Thoracic aorta (tissue), 2 donors: ENCODE measurements at regions not wholly inside any gene's neighbourhood (a gene's known extent, or its start where the extent isn't known, plus 50 kb on each side); places are given as distances from the start of the nearest gene placed in this dataset.
"Not testable (repeated sequence)": the region's sequence is repeated elsewhere in the genome, so short reads cannot be mapped to it uniquely, and the experiment has no call there.

ENCODE experiments used
- ATAC-seq: fragments of 150-250 bp; one replicate; pipeline ENCODE4 v1.8.0; 2017; ENCODE audit warnings: low read depth; ENCODE audit not compliant: insufficient number of reproducible peaks, low FRiP score
- DNase-seq: peaks from one replicate; pipeline ENCODE4 v3.0.0-alpha.2; 2020; ENCODE audit warnings: low spot score
- H3K27ac ChIP-seq, 2 donors: fragments of 200-600 bp; sonication (generic); 1 replicate in 1 of 2; 2 replicates in 1 of 2; pipeline ENCODE4 v1.5.1; 2016; ENCODE audit warnings: mild to moderate bottlenecking in 2 of 2, moderate library complexity in 2 of 2
- H3K27me3 ChIP-seq: fragments of 200-600 bp; sonication (generic); replicated peaks from 2 replicates; pipeline ENCODE4 v1.6.0; 2016; ENCODE audit warnings: mild to moderate bottlenecking; ENCODE audit not compliant: insufficient read depth
- H3K36me3 ChIP-seq: fragments of 200-600 bp; sonication (generic); one replicate; pipeline ENCODE4 v1.5.1; 2016
- H3K4me1 ChIP-seq, 2 donors: fragments of 200-600 bp; sonication (generic); 1 replicate in 1 of 2; 2 replicates in 1 of 2; pipeline versions ENCODE4 v1.5.1 to v1.6.0; 2016; ENCODE audit warnings: low read depth in 2 of 2, mild to moderate bottlenecking in 1 of 2; ENCODE audit not compliant: control insufficient read depth in 1 of 2
- H3K4me3 ChIP-seq: fragments of 200-600 bp; sonication (generic); 2 replicates; pipeline ENCODE4 v1.5.1; 2016; ENCODE audit warnings: mild to moderate bottlenecking
- H3K9me3 ChIP-seq: fragments of 200-600 bp; sonication (generic); 2 replicates; pipeline ENCODE4 v1.5.1; 2016
- TF ChIP-seq, protein P1 (sequence below): fragments of 200-600 bp; sonication (generic); IDR thresholded peaks from one replicate; pipeline ENCODE4 v1.5.1; 2019; ENCODE audit warnings: antibody characterized with exemption

DNA sequence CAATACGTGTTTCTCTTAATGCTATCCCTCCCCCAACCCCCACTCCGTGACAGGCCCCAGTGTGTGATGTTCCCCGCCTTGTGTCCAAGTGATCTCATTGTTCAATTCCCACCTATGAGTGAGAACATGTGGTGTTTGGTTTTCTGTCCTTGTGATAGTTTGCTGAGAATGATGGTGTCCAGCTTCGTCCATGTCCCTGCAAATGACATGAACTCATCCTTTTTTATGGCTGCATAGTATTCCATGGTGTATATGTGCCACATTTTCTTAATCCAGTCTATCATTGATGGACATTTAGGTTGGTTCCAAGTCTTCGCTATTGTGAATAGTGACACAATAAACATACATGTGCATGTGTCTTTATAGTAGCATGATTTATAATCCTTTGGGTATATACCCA, 52.5 kb downstream of the KIAA0408 start:
- not testable (repeated sequence) for H3K9me3 ChIP-seq, H3K36me3 ChIP-seq, H3K4me3 ChIP-seq, DNase-seq, H3K27me3 ChIP-seq, H3K27ac ChIP-seq, ATAC-seq
- peaks cover 0 to 13% of the 10 kb centered on the region in 2 donors for H3K4me1 ChIP-seq

DNA sequence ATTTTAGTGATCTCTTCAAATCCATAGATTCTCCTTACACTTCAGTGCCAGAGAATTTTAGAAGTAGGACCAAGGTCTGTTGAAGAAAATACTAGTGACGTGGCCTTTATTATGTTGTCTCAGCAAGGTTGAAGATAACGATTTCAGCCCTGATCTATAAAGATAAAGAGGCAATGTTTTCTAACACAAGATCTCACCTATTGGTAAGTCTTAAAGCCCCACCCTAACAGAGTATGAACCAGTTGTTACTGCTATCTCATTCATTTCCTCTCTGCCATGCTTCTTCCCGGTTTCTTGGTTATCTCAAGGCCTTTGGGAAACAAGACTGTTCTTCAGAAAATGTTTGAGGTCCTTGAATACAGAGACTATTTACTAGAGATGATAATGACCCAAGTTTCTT, 53.1 kb downstream of the KIAA0408 start:
- H3K4me3 ChIP-seq = no peak overlapping the region
- no peak for ATAC-seq
- no peaks in the 10 kb centered on the region for H3K36me3 ChIP-seq
- DNase-seq = no peak
- no peak overlapping the region for H3K27ac ChIP-seq
- H3K9me3 ChIP-seq = no peaks in the 10 kb centered on the region
- H3K4me1 ChIP-seq = peaks cover 0 to 13% of the 10 kb centered on the region in 2 donors
- TF ChIP-seq, protein P1, sequence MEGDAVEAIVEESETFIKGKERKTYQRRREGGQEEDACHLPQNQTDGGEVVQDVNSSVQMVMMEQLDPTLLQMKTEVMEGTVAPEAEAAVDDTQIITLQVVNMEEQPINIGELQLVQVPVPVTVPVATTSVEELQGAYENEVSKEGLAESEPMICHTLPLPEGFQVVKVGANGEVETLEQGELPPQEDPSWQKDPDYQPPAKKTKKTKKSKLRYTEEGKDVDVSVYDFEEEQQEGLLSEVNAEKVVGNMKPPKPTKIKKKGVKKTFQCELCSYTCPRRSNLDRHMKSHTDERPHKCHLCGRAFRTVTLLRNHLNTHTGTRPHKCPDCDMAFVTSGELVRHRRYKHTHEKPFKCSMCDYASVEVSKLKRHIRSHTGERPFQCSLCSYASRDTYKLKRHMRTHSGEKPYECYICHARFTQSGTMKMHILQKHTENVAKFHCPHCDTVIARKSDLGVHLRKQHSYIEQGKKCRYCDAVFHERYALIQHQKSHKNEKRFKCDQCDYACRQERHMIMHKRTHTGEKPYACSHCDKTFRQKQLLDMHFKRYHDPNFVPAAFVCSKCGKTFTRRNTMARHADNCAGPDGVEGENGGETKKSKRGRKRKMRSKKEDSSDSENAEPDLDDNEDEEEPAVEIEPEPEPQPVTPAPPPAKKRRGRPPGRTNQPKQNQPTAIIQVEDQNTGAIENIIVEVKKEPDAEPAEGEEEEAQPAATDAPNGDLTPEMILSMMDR = no peak
- H3K27me3 ChIP-seq = no peaks in the 10 kb centered on the region

GRCh38 chr6:127404594-127405178, 54.5 kb downstream of the KIAA0408 start:
- Histone ChIP-seq H3K27ac (no peak overlapping the region), H3K27me3 (no peaks in the 10 kb centered on the region), H3K4me1 (peaks cover 0 to 13% of the 10 kb centered on the region in 2 donors), H3K9me3 (no peaks in the 10 kb centered on the region), H3K4me3 (no peak overlapping the region), H3K36me3 (no peaks in the 10 kb centered on the region)
- DNase-seq (no peak), ATAC-seq (no peak)
- TF ChIP-seq, protein P1 = no peak

DNA sequence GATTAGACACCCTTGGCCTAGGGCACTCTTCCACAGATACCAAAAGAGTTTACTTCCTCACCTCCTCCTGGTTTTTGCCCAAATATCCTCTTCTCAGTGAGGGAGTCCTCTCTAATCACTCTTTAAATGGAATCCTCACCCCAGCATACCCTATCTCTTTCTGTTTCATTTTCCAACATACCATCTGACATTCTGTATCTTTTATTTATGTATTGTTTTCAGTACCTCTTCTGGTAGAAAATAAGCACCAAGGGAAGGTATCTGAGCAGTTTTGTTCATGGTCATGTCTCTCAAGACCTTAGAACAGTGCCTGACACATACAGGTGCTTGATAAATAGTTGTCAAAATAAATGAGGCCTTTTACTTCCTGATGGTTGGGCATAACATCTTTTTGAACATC, 55.1 kb downstream of the KIAA0408 start:
- Histone ChIP-seq H3K9me3 (no peaks in the 10 kb centered on the region), H3K27me3 (no peaks in the 10 kb centered on the region), H3K4me3 (no peak overlapping the region), H3K27ac (no peak overlapping the region), H3K36me3 (no peaks in the 10 kb centered on the region), H3K4me1 (peaks cover 0 to 13% of the 10 kb centered on the region in 2 donors)
- TF ChIP-seq, protein P1 = no peak
- DNase-seq (no peak), ATAC-seq (no peak)

GRCh38 chr6:127403636-127404035, 55.6 kb downstream of the KIAA0408 start:
- no peaks in the 10 kb centered on the region for H3K36me3 ChIP-seq
- H3K27ac ChIP-seq = no peak overlapping the region
- no peak for ATAC-seq
- no peaks in the 10 kb centered on the region for H3K27me3 ChIP-seq
- peaks cover 0 to 18% of the 10 kb centered on the region in 2 donors for H3K4me1 ChIP-seq
- TF ChIP-seq, protein P1 = no peak
- H3K4me3 ChIP-seq = no peak overlapping the region
- H3K9me3 ChIP-seq = no peaks in the 10 kb centered on the region
- no peak for DNase-seq
